ENCODE measurements at regions not wholly inside any gene's neighbourhood (a gene's known extent, or its start where the extent isn't known, plus 50 kb on each side); places are given as distances from the start of the nearest gene placed in this dataset.
A peak's percentile ranks its signal among the peaks of the same experiment; 100 is the strongest.

DNA sequence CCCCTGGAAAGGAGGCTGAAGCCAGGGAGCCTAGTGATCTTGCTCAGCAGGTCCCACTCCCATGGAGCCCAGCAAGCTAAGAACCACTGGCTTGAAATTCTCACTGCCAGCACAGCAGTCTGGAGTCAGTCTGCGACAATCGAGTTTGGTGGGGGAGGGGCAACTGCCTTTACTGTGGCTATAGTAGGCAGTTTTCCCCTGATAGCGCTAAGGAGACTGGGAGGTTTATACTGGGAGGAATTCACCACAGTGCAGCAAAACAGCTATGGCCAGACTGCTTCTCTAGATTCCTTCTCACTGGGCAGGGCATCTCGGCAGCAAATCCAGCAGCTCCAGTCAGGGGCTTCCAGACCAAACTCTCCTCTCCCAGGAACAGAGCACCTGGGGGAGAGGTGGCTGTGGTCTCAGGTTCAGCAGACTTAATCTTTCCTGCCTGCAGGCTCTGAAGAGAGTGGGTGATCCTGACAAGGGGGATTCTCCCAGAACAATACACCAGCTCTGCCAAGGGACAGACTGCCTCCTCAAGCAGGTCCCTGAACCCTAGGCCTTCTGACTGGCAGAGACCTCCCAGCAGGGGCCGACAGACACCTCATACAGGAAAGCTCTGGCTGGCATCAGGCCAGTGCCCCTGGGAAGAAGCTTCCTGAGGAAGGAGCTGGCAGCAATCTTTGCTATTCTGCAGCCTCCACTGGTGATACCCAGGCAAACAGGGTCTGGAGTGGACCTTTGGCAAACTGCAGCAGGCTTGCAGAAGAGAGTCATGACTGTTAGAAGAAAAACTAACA is 548.5 kb upstream of the NEGR1 start:
- Histone ChIP-seq H3K4ac (ENCODE audit: low read depth, low read length) (no peak overlapping the region), H3K18ac (ENCODE audit: low read length) (no peak overlapping the region), H3K9ac (ENCODE audit: low read length) (no peak overlapping the region), H2AK5ac (ENCODE audit: low read length) (no peak overlapping the region), H3K4me1 (ENCODE audit: control insufficient read depth in 1 of 2, insufficient read depth in 2 of 2, low read length in 2 of 2) (peaks cover 6 to 9% of the 10 kb centered on the region in 2 experiments), H3K36me3 (ENCODE audit: control insufficient read depth in 1 of 2, insufficient read depth in 2 of 2, low read length in 2 of 2) (no peaks in the 10 kb centered on the region), H4K8ac (ENCODE audit: low read depth, low read length) (no peak overlapping the region), H3K27ac (ENCODE audit: low read depth, low read length) (no peak overlapping the region), H4K91ac (ENCODE audit: low read depth, low read length) (no peak overlapping the region), H3K79me2 (ENCODE audit: control insufficient read depth, insufficient read depth, low read length, poor library complexity) (no peaks in the 10 kb centered on the region), H2AFZ (ENCODE audit: insufficient read depth, low read length, poor library complexity) (no peak overlapping the region), H3K9me3 (ENCODE audit: insufficient read depth, low read depth, low read length) (no peaks in the 10 kb centered on the region), H3K27me3 (ENCODE audit: insufficient read depth, low read length) (no peaks in the 10 kb centered on the region), H3K14ac (ENCODE audit: low read length) (no peak overlapping the region), H4K12ac (ENCODE audit: low read depth, low read length) (no peak overlapping the region), H2BK5ac (ENCODE audit: low read depth, low read length, poor library complexity) (no peak overlapping the region), H2BK12ac (ENCODE audit: low read length) (peak overlapping the region; percentile 24), H3K4me3 (ENCODE audit: low read depth, low read length) (no peak overlapping the region), H2BK120ac (ENCODE audit: insufficient read depth, low read length, poor library complexity) (no peak overlapping the region), H3K4me2 (ENCODE audit: low read length) (no peak overlapping the region), H3K79me1 (ENCODE audit: low read length) (peaks cover 3% of the 10 kb centered on the region), H3K23ac (ENCODE audit: low read length) (no peak overlapping the region)
- no CpG with 5 or more reads among the region's 5 CpGs for WGBS (ENCODE audit: extremely low coverage, insufficient coverage, insufficient read length)
- DNase-seq = no peak

DNA sequence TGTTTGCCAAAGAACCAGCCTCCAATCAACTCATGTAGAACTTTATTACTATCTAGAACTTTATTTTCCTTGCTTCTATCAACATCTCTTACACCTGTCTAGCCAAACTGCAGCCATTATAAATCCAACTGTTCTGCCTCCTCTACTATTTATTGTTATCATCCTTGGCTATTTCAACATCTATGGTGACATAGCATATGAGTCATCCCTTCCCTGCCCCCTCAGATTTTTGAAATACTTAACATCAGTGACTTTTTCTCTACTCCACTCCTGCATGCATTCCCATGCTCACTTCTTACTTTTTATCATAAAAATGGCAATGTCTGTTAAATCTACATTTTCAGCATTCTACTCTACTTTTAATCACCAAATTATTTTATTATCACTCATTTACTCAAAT is 544.9 kb upstream of the NEGR1 start:
- H4K12ac ChIP-seq (ENCODE audit: low read depth, low read length) = no peak overlapping the region

DNA sequence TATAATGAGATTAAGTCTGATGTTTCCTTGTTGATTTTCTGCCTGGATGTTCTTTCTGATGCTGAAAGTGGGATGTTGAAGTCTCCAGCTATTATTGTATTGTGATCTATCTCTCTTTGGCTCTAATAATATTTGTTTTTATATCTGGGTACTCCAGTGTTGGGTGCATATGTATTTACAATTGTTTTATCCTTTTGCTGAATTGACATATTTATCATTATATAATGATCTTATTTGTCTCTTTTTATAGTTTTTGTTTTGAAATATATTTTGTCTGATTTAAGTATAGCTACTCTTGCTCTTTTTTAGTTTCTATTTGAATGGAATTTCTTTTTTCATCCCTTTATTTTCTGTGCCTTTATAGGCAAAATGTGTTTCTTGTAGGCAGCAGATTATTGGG is 522.2 kb upstream of the NEGR1 start:
- Histone ChIP-seq H4K8ac (ENCODE audit: low read depth, low read length) (no peak overlapping the region), H3K27me3 (ENCODE audit: insufficient read depth, low read length) (no peaks in the 10 kb centered on the region), H2AK5ac (ENCODE audit: low read length) (no peak overlapping the region), H2AFZ (ENCODE audit: insufficient read depth, low read length, poor library complexity) (no peak overlapping the region), H3K14ac (ENCODE audit: low read length) (no peak overlapping the region), H3K9ac (ENCODE audit: low read length) (no peak overlapping the region), H3K4ac (ENCODE audit: low read depth, low read length) (no peak overlapping the region), H4K12ac (ENCODE audit: low read depth, low read length) (no peak overlapping the region), H2BK12ac (ENCODE audit: low read length) (no peak overlapping the region), H2BK5ac (ENCODE audit: low read depth, low read length, poor library complexity) (no peak overlapping the region), H3K27ac (ENCODE audit: low read depth, low read length) (no peak overlapping the region), H3K23ac (ENCODE audit: low read length) (no peak overlapping the region), H3K9me3 (ENCODE audit: insufficient read depth, low read depth, low read length) (no peaks in the 10 kb centered on the region), H3K79me1 (ENCODE audit: low read length) (no peaks in the 10 kb centered on the region), H4K91ac (ENCODE audit: low read depth, low read length) (no peak overlapping the region), H2BK120ac (ENCODE audit: insufficient read depth, low read length, poor library complexity) (no peak overlapping the region), H3K4me1 (ENCODE audit: control insufficient read depth in 1 of 2, insufficient read depth in 2 of 2, low read length in 2 of 2) (no peaks in the 10 kb centered on the region), H3K4me2 (ENCODE audit: low read length) (no peak overlapping the region), H3K18ac (ENCODE audit: low read length) (no peak overlapping the region), H3K79me2 (ENCODE audit: control insufficient read depth, insufficient read depth, low read length, poor library complexity) (no peaks in the 10 kb centered on the region), H3K36me3 (ENCODE audit: control insufficient read depth in 1 of 2, insufficient read depth in 2 of 2, low read length in 2 of 2) (no peaks in the 10 kb centered on the region), H3K4me3 (ENCODE audit: low read depth, low read length) (no peak overlapping the region)
- DNase-seq = no peak

More for the DNA sequence above, 544.9 kb upstream of the NEGR1 start:
- H2AK5ac ChIP-seq (ENCODE audit: low read length) = no peak overlapping the region
- no peak overlapping the region for H2BK12ac ChIP-seq (ENCODE audit: low read length)
- H2AFZ ChIP-seq (ENCODE audit: insufficient read depth, low read length, poor library complexity) = no peak overlapping the region
- no peak overlapping the region for H4K91ac ChIP-seq (ENCODE audit: low read depth, low read length)
- H3K4me2 ChIP-seq (ENCODE audit: low read length) = no peak overlapping the region
- H2BK5ac ChIP-seq (ENCODE audit: low read depth, low read length, poor library complexity) = no peak overlapping the region
- H3K79me2 ChIP-seq (ENCODE audit: control insufficient read depth, insufficient read depth, low read length, poor library complexity) = no peaks in the 10 kb centered on the region
- no peak overlapping the region for H3K14ac ChIP-seq (ENCODE audit: low read length)
- H3K9me3 ChIP-seq (ENCODE audit: insufficient read depth, low read depth, low read length) = no peaks in the 10 kb centered on the region
- no peaks in the 10 kb centered on the region for H3K27me3 ChIP-seq (ENCODE audit: insufficient read depth, low read length)
- no peak overlapping the region for H2BK120ac ChIP-seq (ENCODE audit: insufficient read depth, low read length, poor library complexity)
- no peak overlapping the region for H3K23ac ChIP-seq (ENCODE audit: low read length)
- no peak overlapping the region for H4K8ac ChIP-seq (ENCODE audit: low read depth, low read length)
- no peaks in the 10 kb centered on the region for H3K36me3 ChIP-seq (ENCODE audit: control insufficient read depth in 1 of 2, insufficient read depth in 2 of 2, low read length in 2 of 2)
- H3K79me1 ChIP-seq (ENCODE audit: low read length) = peaks cover 3% of the 10 kb centered on the region
- H3K9ac ChIP-seq (ENCODE audit: low read length) = no peak overlapping the region
- peaks cover 6 to 9% of the 10 kb centered on the region in 2 experiments for H3K4me1 ChIP-seq (ENCODE audit: control insufficient read depth in 1 of 2, insufficient read depth in 2 of 2, low read length in 2 of 2)
- no peak overlapping the region for H3K27ac ChIP-seq (ENCODE audit: low read depth, low read length)
- no peak overlapping the region for H3K4me3 ChIP-seq (ENCODE audit: low read depth, low read length)
- no peak overlapping the region for H3K4ac ChIP-seq (ENCODE audit: low read depth, low read length)
- H3K18ac ChIP-seq (ENCODE audit: low read length) = no peak overlapping the region
- peak; percentile 14 to 72 for DNase-seq

DNA sequence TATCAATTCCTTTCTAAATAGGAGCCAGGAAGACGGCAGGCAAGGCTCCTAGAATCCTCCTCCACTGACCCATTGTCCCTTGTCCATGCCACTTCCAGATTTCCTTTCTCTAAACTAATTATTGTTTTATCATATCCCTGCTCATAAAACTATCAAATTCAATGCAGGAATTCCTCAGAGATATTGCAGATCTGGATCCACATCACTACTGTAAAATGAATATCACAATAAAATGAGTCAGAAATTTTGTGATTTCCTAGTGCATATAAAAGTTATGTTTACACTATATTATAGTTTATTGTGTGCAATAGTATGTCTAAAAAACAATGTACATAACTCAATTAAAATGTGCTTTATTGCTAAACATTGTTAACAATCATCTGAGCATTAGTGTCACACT is 498.7 kb upstream of the NEGR1 start:
- Histone ChIP-seq H3K27ac (ENCODE audit: low read depth, low read length) (no peak overlapping the region), H3K4me2 (ENCODE audit: low read length) (no peak overlapping the region), H3K79me2 (ENCODE audit: control insufficient read depth, insufficient read depth, low read length, poor library complexity) (no peaks in the 10 kb centered on the region), H3K4me1 (ENCODE audit: control insufficient read depth in 1 of 2, insufficient read depth in 2 of 2, low read length in 2 of 2) (peaks cover 0 to 2% of the 10 kb centered on the region in 2 experiments), H3K9me3 (ENCODE audit: insufficient read depth, low read depth, low read length) (no peaks in the 10 kb centered on the region), H3K23ac (ENCODE audit: low read length) (no peak overlapping the region), H2AFZ (ENCODE audit: insufficient read depth, low read length, poor library complexity) (no peak overlapping the region), H4K91ac (ENCODE audit: low read depth, low read length) (no peak overlapping the region), H3K4ac (ENCODE audit: low read depth, low read length) (no peak overlapping the region), H2BK120ac (ENCODE audit: insufficient read depth, low read length, poor library complexity) (no peak overlapping the region), H3K79me1 (ENCODE audit: low read length) (no peaks in the 10 kb centered on the region), H2BK5ac (ENCODE audit: low read depth, low read length, poor library complexity) (no peak overlapping the region), H3K4me3 (ENCODE audit: low read depth, low read length) (no peak overlapping the region), H3K9ac (ENCODE audit: low read length) (no peak overlapping the region), H2BK12ac (ENCODE audit: low read length) (no peak overlapping the region), H4K12ac (ENCODE audit: low read depth, low read length) (no peak overlapping the region), H3K36me3 (ENCODE audit: control insufficient read depth in 1 of 2, insufficient read depth in 2 of 2, low read length in 2 of 2) (no peaks in the 10 kb centered on the region), H2AK5ac (ENCODE audit: low read length) (no peak overlapping the region), H3K14ac (ENCODE audit: low read length) (no peak overlapping the region), H4K8ac (ENCODE audit: low read depth, low read length) (no peak overlapping the region), H3K18ac (ENCODE audit: low read length) (no peak overlapping the region), H3K27me3 (ENCODE audit: insufficient read depth, low read length) (no peaks in the 10 kb centered on the region)
- no CpG with 5 or more reads among the region's 1 CpG for WGBS (ENCODE audit: extremely low coverage, insufficient coverage, insufficient read length)
- DNase-seq = no peak
